ENCODE measurements at regions not wholly inside any gene's neighbourhood (a gene's known extent, or its start where the extent isn't known, plus 50 kb on each side); places are given as distances from the start of the nearest gene placed in this dataset.

DNA sequence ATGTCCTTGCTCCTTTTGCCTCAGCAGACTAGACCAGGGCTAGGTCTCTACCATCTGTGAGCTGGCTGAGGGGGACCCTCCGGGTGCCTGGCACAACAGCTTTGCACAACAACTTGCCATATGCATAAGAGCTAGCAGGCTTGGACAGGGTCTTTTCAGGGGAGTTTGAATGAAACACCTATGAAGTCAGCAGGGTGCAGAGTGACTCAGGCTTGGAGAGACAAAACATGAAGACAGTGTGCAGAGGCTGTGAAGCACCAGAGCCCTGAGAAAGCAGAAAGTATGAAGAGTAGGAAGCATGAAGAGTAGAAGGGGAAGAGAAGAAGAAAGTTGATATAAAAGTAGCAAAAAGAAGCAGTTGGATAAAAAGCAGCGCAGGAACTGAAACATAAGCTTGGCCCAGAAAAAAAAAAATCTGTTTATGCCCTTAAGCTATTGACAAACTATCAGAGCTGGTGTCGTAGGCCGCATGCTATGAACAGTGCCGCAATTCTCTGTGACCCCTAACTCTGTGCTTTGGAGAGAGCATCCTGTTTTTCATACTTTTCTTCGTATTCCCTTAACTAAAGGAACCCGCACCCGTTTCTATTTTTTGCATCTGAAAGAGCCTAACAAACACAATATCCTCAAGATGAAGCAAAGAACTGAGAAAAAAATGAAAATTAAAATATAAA, 52.7 kb upstream of the FAM216B start:
- intact Hi-C loops (cut with DNase I), result no loop called here
- DNase-seq, result no peak
- Histone ChIP-seq H3K36me3 (replicated peaks in 1 of 2) (no peaks in the 10 kb centered on the region), H3K27ac (no peak overlapping the region), H3K27me3 (no peaks in the 10 kb centered on the region), H3K9me3 (replicated peaks in 1 of 3) (no peaks in the 10 kb centered on the region), H3K4me1 (replicated peaks in 1 of 2) (no peaks in the 10 kb centered on the region), H3K4me3 (no peak overlapping the region)
- 64 to 71% (median 69%) methylated on average over 8 of the region's 8 CpGs for WGBS, 4 donors
- TF ChIP-seq POLR2A (IDR thresholded peaks at IDR 0.05), result no peak
- TF ChIP-seq, protein P1, sequence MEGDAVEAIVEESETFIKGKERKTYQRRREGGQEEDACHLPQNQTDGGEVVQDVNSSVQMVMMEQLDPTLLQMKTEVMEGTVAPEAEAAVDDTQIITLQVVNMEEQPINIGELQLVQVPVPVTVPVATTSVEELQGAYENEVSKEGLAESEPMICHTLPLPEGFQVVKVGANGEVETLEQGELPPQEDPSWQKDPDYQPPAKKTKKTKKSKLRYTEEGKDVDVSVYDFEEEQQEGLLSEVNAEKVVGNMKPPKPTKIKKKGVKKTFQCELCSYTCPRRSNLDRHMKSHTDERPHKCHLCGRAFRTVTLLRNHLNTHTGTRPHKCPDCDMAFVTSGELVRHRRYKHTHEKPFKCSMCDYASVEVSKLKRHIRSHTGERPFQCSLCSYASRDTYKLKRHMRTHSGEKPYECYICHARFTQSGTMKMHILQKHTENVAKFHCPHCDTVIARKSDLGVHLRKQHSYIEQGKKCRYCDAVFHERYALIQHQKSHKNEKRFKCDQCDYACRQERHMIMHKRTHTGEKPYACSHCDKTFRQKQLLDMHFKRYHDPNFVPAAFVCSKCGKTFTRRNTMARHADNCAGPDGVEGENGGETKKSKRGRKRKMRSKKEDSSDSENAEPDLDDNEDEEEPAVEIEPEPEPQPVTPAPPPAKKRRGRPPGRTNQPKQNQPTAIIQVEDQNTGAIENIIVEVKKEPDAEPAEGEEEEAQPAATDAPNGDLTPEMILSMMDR (IDR thresholded peaks at IDR 0.05), result no peak

DNA sequence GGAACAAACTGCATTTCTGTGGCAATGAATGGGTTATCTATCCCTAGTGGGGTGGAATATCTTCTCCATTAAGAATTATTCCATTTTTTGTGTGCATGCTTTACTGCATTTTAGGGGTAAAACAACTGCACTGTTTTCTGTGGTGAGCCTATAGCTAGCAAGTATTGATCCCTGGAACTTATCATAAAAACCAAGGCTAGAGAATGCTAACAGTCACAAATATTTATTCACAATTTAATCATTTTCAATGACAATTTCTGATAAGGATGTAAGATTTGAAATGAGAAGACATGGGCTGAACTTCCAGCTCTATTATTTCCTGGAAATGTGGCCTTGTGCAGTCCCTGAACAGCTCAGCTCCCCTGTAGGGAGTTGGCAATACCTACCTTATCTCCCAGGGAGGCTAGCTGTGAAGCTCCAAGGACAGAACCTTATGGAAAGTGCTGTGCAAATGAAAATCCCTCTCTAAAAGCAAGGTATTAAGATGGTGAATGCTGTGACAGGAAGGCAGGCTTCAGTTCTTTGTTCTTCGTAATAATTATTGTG, 51.5 kb upstream of the FAM216B start:
- WGBS, 4 donors, result 82 to 94% (median 89%) methylated on average over 1 of the region's 1 CpG
- DNase-seq, result no peak
- Histone ChIP-seq H3K4me1 (replicated peaks in 1 of 2) (no peaks in the 10 kb centered on the region), H3K27ac (no peak overlapping the region), H3K36me3 (replicated peaks in 1 of 2) (no peaks in the 10 kb centered on the region), H3K9me3 (replicated peaks in 1 of 3) (no peaks in the 10 kb centered on the region), H3K4me3 (no peak overlapping the region), H3K27me3 (no peaks in the 10 kb centered on the region)
- TF ChIP-seq POLR2A (IDR thresholded peaks at IDR 0.05), result no peak
- TF ChIP-seq, protein P1 (IDR thresholded peaks at IDR 0.05), result no peak
- intact Hi-C loops (cut with DNase I), result no loop called here

Data from adrenal gland (tissue), 9 donors.